GM19193 (cell line): ENCODE measurements at regions not wholly inside any gene's neighbourhood (a gene's known extent, or its start where the extent isn't known, plus 50 kb on each side); places are given as distances from the start of the nearest gene placed in this dataset.

Experiments used
- POLR2A ChIP-seq: IDR thresholded peaks from 4 replicates; pipeline ENCODE4 v1.6.1; 2011; ENCODE audit not compliant: insufficient read depth, insufficient read length; ENCODE audit errors: extremely low read depth

- TF ChIP-seq POLR2A = no peak
Observed at GRCh38 chr22:49460592-49461281, 366.9 kb downstream of the BRD1 start.

GRCh38 chr22:49460091-49460490 lies 367.6 kb downstream of the BRD1 start:
- no peak for TF ChIP-seq POLR2A

- TF ChIP-seq POLR2A = no peak
Observed at GRCh38 chr22:49458708-49459099, 369.0 kb downstream of the BRD1 start.

- no peak for TF ChIP-seq POLR2A
Observed at GRCh38 chr22:49457946-49458707, 369.5 kb downstream of the BRD1 start.

DNA sequence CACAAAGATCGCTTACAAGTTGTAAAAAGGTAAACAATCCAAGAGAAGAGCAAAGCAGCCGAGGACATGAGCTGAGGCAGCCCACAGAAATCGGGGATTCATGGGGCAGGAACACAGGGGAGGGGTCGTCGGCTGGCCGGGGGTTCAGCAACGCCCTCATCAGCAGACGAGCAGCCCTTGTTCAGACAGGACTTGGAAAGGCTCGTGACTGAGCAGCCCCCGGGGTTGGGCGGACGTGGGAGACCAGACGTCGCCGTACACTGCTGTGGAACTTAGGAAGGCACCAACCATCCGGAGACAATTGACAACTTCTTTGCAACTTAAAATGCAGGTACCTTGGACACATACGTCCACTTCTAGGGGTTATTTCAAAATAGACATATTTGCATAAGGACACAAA lies 370.5 kb downstream of the BRD1 start:
- TF ChIP-seq POLR2A = no peak

GRCh38 chr22:49455595-49455994 lies 372.1 kb downstream of the BRD1 start:
- no peak for TF ChIP-seq POLR2A

DNA sequence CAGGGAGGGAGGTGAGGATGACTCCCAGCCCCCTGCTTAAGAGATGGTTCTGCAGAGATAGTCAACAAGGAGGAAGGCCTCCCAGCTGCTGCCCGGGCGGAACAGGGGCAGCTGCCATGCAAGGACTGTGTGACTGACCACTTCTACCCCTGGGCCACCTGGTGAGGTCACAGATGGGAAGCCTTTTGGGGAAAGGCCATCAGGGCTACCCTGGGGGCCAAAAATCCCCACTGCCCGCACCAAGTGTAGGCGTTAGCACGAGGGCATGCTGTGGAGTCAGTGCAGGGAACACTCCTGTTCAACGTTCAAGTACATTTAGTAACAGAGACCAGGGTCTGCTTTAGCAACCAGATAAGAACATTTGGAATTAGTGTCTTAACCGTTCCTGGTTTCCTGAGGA lies 372.9 kb downstream of the BRD1 start:
- no peak for TF ChIP-seq POLR2A

- TF ChIP-seq POLR2A = no peak
Observed at GRCh38 chr22:49453771-49454170, 373.9 kb downstream of the BRD1 start.

DNA sequence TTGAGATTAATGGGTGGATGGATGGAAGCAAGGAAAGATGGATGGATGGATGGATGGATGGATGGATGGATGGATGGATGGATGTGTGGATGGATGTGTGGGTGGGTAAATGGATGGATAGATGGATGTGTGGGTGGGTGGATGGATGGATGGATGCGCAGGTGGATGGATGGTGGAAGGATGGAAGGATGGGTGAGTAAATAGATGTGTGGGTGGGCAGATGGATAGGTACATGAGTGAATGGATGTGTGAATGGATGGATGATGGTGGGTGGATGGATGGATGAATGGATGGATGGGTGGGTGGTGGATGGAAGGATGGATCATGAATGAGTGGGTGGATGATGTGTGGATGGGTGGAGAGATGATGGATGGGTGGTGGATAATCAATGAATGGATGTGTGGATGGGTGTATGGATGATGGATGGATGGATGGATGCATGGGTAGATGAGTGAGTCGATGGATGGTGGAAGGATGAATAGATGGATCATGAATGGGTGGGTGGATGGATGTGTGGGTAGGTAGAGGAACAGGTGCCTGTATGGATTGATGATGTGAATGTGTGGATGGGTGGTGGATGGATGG lies 375.2 kb downstream of the BRD1 start:
- no peak for TF ChIP-seq POLR2A

GRCh38 chr22:49451070-49451840 lies 376.4 kb downstream of the BRD1 start:
- TF ChIP-seq POLR2A = no peak

DNA sequence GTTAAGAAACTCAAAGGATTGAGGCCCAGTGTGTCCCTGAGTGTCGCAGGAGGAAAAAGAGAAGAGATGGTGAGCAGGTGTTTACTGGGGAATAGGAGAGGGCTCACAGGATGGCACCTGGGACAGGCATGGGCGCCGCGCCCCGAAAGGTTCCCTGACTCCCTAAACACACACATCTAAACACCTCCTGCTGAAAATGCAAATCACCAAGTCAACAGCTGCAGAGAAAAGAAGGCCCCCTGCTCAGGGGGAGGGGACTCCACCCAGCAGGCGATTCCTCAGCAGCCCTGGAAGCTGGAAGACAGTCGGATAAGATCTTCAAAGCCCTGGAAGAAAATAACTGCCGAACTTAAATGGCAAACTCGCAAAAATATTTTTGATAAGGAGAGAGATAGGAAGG lies 377.2 kb downstream of the BRD1 start:
- TF ChIP-seq POLR2A = no peak

DNA sequence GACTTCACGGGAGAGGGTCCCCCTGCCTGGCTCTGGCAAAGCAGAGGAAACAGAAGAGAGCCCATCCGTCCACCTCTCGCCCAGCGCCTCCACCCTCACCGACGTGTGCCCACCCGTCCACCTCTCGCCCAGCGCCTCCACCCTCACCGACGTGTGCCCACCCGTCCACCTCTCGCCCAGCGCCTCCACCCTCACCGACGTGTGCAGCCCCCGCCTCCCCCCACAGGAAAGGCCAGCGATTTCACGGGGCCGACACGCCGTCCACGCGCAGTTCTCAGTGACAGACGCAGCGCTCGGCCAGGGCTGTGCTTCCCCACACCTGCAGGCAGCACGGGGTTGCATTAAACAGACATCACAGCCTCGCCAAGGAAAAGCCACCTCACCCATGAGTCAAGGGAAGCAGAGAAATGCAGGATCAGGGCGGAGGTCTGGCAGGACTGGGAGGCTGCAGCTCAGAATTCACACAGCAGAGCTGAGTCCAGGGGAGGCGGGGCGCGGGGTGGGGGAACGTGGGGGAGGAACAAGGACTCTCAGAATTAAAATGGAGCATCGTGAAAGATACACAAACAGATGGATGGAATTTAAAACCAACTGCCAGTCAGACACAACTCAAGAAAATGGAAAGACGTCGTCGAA lies 377.7 kb downstream of the BRD1 start:
- no peak for TF ChIP-seq POLR2A

GRCh38 chr22:49449377-49449776 lies 378.3 kb downstream of the BRD1 start:
- no peak for TF ChIP-seq POLR2A

DNA sequence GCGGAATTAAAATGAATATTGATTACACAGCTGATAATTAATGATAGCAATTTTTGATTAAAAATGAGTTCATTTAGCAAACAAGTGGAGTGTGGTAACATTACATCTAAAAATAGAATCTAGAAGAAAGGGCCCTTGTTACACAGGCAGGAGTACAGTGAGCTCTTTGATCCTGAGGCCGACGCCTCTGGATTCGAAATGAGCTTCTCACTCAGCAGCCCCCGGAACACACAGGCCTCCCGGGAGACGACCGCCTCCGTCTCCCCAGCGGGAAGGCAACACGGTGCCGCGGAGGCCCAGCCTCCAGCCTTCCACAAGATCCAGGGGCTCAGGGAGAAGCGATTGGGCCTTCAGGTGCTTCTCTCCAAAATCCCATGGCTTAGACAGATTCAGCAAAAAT lies 379.1 kb downstream of the BRD1 start:
- no peak for TF ChIP-seq POLR2A

DNA sequence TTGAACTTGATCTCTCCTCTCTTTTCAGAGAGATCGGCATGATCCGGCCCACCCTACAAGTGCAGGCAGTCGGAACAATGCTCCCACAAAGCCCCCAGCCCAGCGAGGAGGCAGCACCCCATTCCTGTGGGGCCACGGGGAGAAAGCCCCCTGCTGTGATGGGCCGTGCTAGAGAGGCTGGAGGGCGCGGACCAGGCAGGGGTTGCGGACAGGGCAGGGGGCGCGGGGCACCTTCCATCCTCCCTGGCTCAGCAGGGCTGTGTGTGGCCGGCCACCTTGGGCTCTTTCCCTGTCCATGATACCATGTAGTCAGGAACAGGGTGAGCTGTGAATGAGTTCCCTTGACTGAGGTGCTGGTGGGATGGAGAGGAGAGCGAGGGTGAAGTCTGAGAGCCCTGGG lies 379.8 kb downstream of the BRD1 start:
- TF ChIP-seq POLR2A = no peak

DNA sequence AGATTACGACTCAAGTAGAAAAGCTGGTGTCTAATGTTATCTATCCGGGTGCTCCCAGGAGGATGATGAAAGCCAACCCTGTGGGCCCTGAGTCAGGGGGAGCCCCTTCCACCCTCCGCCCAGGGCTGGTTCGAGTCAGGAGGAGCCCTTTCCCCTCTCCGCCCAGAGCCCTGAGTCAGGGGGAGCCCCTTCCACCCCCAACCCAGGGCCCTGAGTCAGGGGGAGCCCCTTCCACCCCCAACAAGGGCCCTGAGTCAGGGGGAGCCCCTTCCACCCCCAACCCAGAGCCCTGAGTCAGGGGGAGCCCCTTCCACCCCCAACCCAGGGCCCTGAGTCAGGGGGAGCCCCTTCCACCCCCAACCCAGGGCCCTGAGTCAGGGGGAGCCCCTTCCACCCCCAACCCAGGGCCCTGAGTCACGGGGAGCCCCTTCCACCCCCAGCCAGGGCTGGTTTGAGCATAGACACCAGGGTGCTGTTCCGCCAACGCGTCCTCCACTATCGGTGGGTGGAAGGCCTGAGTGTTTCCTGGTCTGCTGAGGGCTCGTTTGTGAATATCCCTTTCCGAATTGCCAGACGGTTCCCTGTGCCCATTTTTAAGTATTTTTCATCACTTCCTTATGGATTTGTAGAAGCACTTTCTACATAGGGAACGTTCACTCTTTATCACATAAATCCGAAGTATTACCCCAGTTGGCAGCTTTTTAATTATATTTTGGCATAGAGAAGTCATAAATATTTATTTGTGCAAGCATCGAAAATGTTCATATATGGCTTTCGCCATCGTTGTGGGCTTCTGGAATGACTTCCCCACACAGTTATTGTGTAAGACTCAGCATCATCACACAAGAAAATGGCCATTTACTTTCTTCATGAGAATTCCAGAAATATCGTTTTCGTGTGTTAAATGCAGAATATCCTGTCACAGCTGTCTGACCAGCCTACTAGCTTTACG lies 380.6 kb downstream of the BRD1 start:
- TF ChIP-seq POLR2A = no peak
